Stomach (tissue), 8 donors: ENCODE measurements at regions not wholly inside any gene's neighbourhood (a gene's known extent, or its start where the extent isn't known, plus 50 kb on each side); places are given as distances from the start of the nearest gene placed in this dataset.
A peak's percentile ranks its signal among the peaks of the same experiment; 100 is the strongest.

Experiments used
- DNase-seq, 2 donors: peaks; one replicate each; pipeline versions ENCODE4 v3.0.0 to v3.0.0-alpha.2; 2013 to 2019
- H3K27ac ChIP-seq, 5 donors: fragments of 200-600 bp in 4 of 5; sonication (generic) in 4 of 5; one replicate each; pipeline ENCODE4 v1.5.1; 2013 to 2019; ENCODE audit warnings: mild to moderate bottlenecking in 1 of 5, moderate library complexity in 1 of 5
- H3K27me3 ChIP-seq, 3 donors: fragments of 200-600 bp; sonication (generic); one replicate each; pipeline ENCODE4 v1.5.1; 2017 to 2019; ENCODE audit warnings: mixed run types in 1 of 3
- H3K36me3 ChIP-seq, 4 donors: fragments of 200-600 bp; sonication (generic); 1 replicate in 3 of 4; 2 replicates in 1 of 4; pipeline ENCODE4 v1.5.1; 2016 to 2019
- H3K4me1 ChIP-seq, 4 donors: fragments of 200-600 bp; sonication (generic); one replicate each; pipeline ENCODE4 v1.5.1; 2016 to 2019
- H3K4me3 ChIP-seq, 4 donors: fragments of 200-600 bp; sonication (generic) in 3 of 4; one replicate each; pipeline ENCODE4 v1.5.1; 2016 to 2019; ENCODE audit warnings: mild to moderate bottlenecking in 1 of 4
- H3K9me3 ChIP-seq, 4 donors: fragments of 200-600 bp; sonication (generic); one replicate each; pipeline ENCODE4 v1.5.1; 2016 to 2019
- EP300 ChIP-seq: sonication (generic); formaldehyde crosslinking; IDR thresholded peaks from one replicate; pipeline ENCODE4 v1.6.1; 2017; ENCODE audit warnings: antibody characterized with exemption
- POLR2A ChIP-seq, 4 donors: fragments of 450-650 bp; IDR thresholded peaks; one replicate each; pipeline ENCODE4 v1.6.1; 2016; ENCODE audit warnings: antibody characterized with exemption in 4 of 4, control low read depth in 2 of 4, mild to moderate bottlenecking in 1 of 4, moderate library complexity in 1 of 4
- POLR2AphosphoS5 ChIP-seq, 3 donors: sonication (generic); formaldehyde crosslinking; IDR thresholded peaks; one replicate each; pipeline ENCODE4 v1.6.1; 2016; ENCODE audit warnings: antibody characterized with exemption in 3 of 3
- WGBS, 5 donors: extraction: QIAGEN DNeasy Blood & Tissue Kit in 3 of 5; methylation state at CpG; one replicate each; pipeline versions ENCODE4 v1.1.5 to v1.1.7; 2013 to 2018; 5-methylcytosine and 5-hydroxymethylcytosine counted together
- intact Hi-C: fragments of 100-400 bp; cut with DNase I; formaldehyde crosslinking; loops from one replicate; pipeline ENCODE4 v1.15.1; 2023; ENCODE audit warnings: low total_unique reads
- TF ChIP-seq, protein P1 (sequence below), 7 experiments: fragments of 450-650 bp in 4 of 7; fragments of 200-600 bp in 3 of 7; sonication (generic) in 3 of 7; IDR thresholded peaks; one replicate each; pipeline ENCODE4 v1.5.1; 2016 to 2019; ENCODE audit warnings: antibody characterized with exemption in 7 of 7, control low read depth in 2 of 7, mild to moderate bottlenecking in 1 of 7
- donor health status: healthy with polysubstance abuse.
- donor health status: Bipolar disorder and iron deficiency.
- donor health status: healthy.

DNA sequence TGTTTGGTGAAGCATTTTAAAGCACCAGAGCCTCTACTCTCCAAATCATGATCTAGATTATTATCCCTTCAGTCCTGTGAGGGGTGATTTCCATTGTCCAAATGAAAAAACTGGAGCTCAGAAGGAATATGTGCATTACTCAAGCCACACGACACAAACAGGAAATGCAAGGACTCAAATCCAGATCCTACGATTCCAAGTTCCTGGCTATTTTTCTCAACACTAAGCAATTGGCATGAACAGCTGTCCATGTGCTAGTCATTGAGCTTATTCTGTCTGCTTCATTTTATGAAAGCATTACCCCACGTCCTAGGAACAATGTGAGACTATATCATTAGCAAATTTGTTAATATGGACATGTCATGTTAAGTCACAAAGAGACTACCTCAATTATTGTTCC, 273.1 kb upstream of the LYPLAL1 start:
- Histone ChIP-seq H3K9me3 (no peaks in the 10 kb centered on the region), H3K4me1 (no peaks in the 10 kb centered on the region), H3K27ac (no peak overlapping the region), H3K27me3 (no peaks in the 10 kb centered on the region), H3K4me3 (no peak overlapping the region), H3K36me3 (no peaks in the 10 kb centered on the region)
- DNase-seq, result no peak
- intact Hi-C loops, result no loop called here
- 64 to 77% (median 72%) methylated on average over 3 of the region's 3 CpGs for WGBS, 5 donors
- TF ChIP-seq, protein P1, sequence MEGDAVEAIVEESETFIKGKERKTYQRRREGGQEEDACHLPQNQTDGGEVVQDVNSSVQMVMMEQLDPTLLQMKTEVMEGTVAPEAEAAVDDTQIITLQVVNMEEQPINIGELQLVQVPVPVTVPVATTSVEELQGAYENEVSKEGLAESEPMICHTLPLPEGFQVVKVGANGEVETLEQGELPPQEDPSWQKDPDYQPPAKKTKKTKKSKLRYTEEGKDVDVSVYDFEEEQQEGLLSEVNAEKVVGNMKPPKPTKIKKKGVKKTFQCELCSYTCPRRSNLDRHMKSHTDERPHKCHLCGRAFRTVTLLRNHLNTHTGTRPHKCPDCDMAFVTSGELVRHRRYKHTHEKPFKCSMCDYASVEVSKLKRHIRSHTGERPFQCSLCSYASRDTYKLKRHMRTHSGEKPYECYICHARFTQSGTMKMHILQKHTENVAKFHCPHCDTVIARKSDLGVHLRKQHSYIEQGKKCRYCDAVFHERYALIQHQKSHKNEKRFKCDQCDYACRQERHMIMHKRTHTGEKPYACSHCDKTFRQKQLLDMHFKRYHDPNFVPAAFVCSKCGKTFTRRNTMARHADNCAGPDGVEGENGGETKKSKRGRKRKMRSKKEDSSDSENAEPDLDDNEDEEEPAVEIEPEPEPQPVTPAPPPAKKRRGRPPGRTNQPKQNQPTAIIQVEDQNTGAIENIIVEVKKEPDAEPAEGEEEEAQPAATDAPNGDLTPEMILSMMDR (IDR thresholded peaks at IDR 0.05), result no peak
- TF ChIP-seq EP300, result no peak
- TF ChIP-seq POLR2AphosphoS5 (IDR thresholded peaks at IDR 0.05), result no peak
- no peak for TF ChIP-seq POLR2A (IDR thresholded peaks at IDR 0.05)

DNA sequence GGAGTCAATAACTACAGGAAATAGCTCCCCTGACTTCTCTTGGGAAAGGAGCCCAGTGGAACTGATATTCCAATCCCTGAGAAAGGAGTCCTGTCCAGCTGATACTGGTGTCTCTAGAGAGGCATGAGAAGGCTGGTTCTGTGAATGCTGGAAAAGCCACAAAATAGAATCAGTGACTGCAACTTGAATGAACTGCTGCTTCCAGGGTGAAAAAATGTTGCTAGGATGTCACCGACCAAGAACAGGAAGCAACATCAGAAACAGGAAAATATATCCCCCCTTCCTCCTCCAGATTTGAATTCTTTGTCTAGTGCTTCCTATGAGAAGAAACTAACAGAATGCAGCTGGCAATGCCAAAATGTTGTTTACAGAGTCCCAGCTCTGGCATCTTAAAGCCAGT, 269.3 kb upstream of the LYPLAL1 start:
- Histone ChIP-seq H3K27me3 (no peaks in the 10 kb centered on the region), H3K36me3 (no peaks in the 10 kb centered on the region), H3K4me3 (no peak overlapping the region), H3K27ac (no peak overlapping the region), H3K4me1 (no peaks in the 10 kb centered on the region), H3K9me3 (no peaks in the 10 kb centered on the region)
- intact Hi-C loops, result no loop called here
- WGBS, 5 donors, result 33 to 64% (median 47%) methylated on average over 1 of the region's 1 CpG
- peak in 1 of 2 donors; percentile 15 for DNase-seq
- TF ChIP-seq EP300 (no peak), POLR2AphosphoS5 (IDR thresholded peaks at IDR 0.05) (no peak), POLR2A (IDR thresholded peaks at IDR 0.05) (no peak)
- TF ChIP-seq, protein P1 (IDR thresholded peaks at IDR 0.05), result no peak

DNA sequence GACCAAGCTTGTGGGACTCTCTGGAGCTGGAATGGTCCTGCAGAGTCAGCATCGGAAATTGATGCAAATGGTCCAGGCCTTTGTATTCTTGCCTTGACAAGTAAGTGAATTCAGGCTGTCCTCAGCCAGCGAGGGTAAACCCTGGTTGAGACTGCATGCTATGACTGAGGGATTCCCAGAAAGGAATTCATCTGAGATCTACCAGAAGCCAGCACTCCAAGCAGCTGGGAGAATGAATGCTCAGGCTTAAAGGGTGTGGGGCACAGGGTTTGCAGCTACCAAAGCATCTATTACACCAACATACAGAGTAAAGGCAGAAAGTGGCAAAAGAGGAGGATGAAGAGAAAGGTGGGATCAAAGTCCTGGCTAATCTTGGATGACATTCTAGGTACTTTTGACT, 257.0 kb upstream of the LYPLAL1 start:
- Histone ChIP-seq H3K27me3 (no peaks in the 10 kb centered on the region), H3K4me3 (no peak overlapping the region), H3K9me3 (no peaks in the 10 kb centered on the region), H3K4me1 (no peaks in the 10 kb centered on the region), H3K36me3 (no peaks in the 10 kb centered on the region), H3K27ac (no peak overlapping the region)
- TF ChIP-seq EP300 (no peak), POLR2A (IDR thresholded peaks at IDR 0.05) (no peak), POLR2AphosphoS5 (IDR thresholded peaks at IDR 0.05) (no peak)
- TF ChIP-seq, protein P1 (IDR thresholded peaks at IDR 0.05), result no peak
- WGBS, 5 donors, result 82 to 91% (median 89%) methylated on average over 2 of the region's 2 CpGs
- intact Hi-C loops, result no loop called here
- no peak for DNase-seq

DNA sequence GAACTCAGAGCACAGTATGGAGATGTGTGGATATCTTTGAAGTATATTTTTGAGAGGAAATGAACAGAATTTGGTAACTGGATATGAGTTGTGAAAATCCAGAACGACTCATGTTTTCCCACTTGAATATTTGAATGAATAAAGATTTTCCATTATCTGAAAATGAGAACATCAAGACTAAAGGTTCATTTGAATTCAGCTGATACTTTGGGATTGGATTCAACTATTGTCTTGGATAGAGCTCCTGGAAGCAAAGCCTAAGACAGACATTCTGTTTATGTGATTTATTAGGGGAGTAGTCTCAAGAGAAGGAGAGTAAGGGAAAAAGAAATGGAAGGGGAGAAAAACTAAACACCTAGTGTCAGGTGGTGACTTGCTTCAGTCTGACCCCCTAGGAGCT, 256.0 kb upstream of the LYPLAL1 start:
- Histone ChIP-seq H3K4me1 (no peaks in the 10 kb centered on the region), H3K36me3 (no peaks in the 10 kb centered on the region), H3K27ac (no peak overlapping the region), H3K4me3 (no peak overlapping the region), H3K27me3 (no peaks in the 10 kb centered on the region), H3K9me3 (no peaks in the 10 kb centered on the region)
- WGBS, 5 donors, result 59 to 76% (median 66%) methylated on average over 1 of the region's 1 CpG
- no peak for TF ChIP-seq EP300
- TF ChIP-seq, protein P1 (IDR thresholded peaks at IDR 0.05), result no peak
- intact Hi-C loops, result no loop called here
- no peak for DNase-seq
